ENCODE measurements at regions not wholly inside any gene's neighbourhood (a gene's known extent, or its start where the extent isn't known, plus 50 kb on each side); places are given as distances from the start of the nearest gene placed in this dataset.

DNA sequence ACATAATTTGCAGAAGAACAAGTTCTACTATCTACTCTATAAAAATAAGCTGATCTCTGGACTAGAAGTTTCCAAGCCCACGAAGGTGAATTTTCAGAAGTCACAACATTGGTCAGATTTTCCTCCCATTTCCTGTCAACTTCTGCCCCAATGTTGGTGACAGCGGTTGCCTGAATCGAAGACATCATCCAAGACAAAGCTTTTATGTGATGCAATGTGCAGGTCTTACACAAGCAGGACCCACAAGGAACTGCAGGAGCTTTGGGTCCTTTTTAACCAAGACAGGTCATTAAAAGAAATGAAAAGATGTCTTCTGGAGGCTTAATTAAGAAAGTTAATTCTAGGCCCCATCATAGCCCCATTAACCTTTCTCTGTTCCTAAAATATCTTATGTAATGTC, 125.6 kb upstream of the BLID start:
- no peak for DNase-seq (ENCODE audit: low read depth, low spot score)
- Histone ChIP-seq H3K4me3 (no peak overlapping the region), H3K36me3 (ENCODE audit: insufficient read depth, low read length) (no peaks in the 10 kb centered on the region), H3K9ac (ENCODE audit: insufficient read length) (no peak overlapping the region), H3K9me3 (ENCODE audit: low read depth, low read length) (no peaks in the 10 kb centered on the region), H3K27ac (no peak overlapping the region)
- TF ChIP-seq POLR2AphosphoS5 (IDR thresholded peaks at IDR 0.05; ENCODE audit: borderline replicate concordance, low read depth, low read length) (no peak), EZH2 (IDR thresholded peaks at IDR 0.05) (no peak), FOXP2 (optimal IDR thresholded peaks at IDR 0.05; ENCODE audit: control extremely low read depth, extremely low read length, insufficient read depth) (no peak)

DNA sequence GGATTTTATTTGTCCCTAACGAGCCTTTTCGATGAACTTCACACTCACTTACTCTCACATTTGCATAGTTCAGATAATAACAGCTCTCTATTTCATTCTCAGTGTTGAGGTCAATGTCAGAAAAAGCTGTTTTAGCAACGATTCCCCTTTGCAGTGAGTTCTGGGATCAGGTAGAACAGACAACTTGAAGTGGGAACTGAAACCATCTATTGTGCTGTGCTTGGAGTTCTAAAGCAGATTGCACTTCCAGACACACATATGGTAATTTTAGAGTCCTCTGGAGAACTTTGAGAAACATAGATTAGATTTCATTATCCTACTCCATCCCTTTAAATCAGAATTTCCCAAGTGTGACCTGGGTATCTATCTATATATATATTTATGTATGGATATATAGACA, 124.6 kb upstream of the BLID start:
- no peak overlapping the region for H3K9ac ChIP-seq (ENCODE audit: insufficient read length)
- DNase-seq (ENCODE audit: low read depth, low spot score): no peak
- no peaks in the 10 kb centered on the region for H3K36me3 ChIP-seq (ENCODE audit: insufficient read depth, low read length)
- no peak overlapping the region for H3K4me3 ChIP-seq
- H3K27ac ChIP-seq: no peak overlapping the region
- H3K9me3 ChIP-seq (ENCODE audit: low read depth, low read length): no peaks in the 10 kb centered on the region
- TF ChIP-seq POLR2AphosphoS5 (IDR thresholded peaks at IDR 0.05; ENCODE audit: borderline replicate concordance, low read depth, low read length): no peak
- no peak for TF ChIP-seq EZH2 (IDR thresholded peaks at IDR 0.05)
- TF ChIP-seq FOXP2 (optimal IDR thresholded peaks at IDR 0.05; ENCODE audit: control extremely low read depth, extremely low read length, insufficient read depth): no peak

DNA sequence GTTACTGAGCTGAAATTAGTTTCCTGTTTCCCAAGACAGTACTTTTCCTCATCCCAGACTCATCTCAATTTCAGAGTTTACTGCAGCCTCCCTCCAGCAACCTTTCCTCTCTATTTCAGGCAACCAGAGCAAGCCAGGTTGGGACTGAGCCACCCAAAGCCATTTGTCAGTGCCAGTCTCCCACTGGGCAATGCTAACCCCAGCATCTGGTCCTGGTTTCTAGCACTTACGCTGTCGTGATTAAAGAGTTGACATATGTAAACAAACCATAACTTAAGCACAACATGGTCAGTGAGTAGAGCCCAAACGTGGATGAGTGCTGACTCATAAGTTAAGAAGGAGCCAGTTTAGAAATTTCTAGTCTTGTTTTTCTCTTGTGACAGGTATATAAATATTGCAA, 119.6 kb upstream of the BLID start:
- H3K36me3 ChIP-seq (ENCODE audit: insufficient read depth, low read length): no peaks in the 10 kb centered on the region
- H3K9ac ChIP-seq (ENCODE audit: insufficient read length): no peak overlapping the region
- no peak overlapping the region for H3K4me3 ChIP-seq
- TF ChIP-seq POLR2AphosphoS5 (IDR thresholded peaks at IDR 0.05; ENCODE audit: borderline replicate concordance, low read depth, low read length): no peak
- no peak for TF ChIP-seq FOXP2 (optimal IDR thresholded peaks at IDR 0.05; ENCODE audit: control extremely low read depth, extremely low read length, insufficient read depth)
- TF ChIP-seq EZH2 (IDR thresholded peaks at IDR 0.05): no peak
- no peak for DNase-seq (ENCODE audit: low read depth, low spot score)
- no peak overlapping the region for H3K27ac ChIP-seq
- H3K9me3 ChIP-seq (ENCODE audit: low read depth, low read length): no peaks in the 10 kb centered on the region

GRCh38 chr11:122234780-122235179, 118.8 kb upstream of the BLID start:
- TF ChIP-seq POLR2AphosphoS5 (IDR thresholded peaks at IDR 0.05; ENCODE audit: borderline replicate concordance, low read depth, low read length) (no peak), EZH2 (IDR thresholded peaks at IDR 0.05) (no peak), FOXP2 (optimal IDR thresholded peaks at IDR 0.05; ENCODE audit: control extremely low read depth, extremely low read length, insufficient read depth) (no peak)
- no peak for DNase-seq (ENCODE audit: low read depth, low spot score)
- H3K9ac ChIP-seq (ENCODE audit: insufficient read length): no peak overlapping the region
- H3K36me3 ChIP-seq (ENCODE audit: insufficient read depth, low read length): no peaks in the 10 kb centered on the region
- H3K4me3 ChIP-seq: no peak overlapping the region
- no peak overlapping the region for H3K27ac ChIP-seq
- H3K9me3 ChIP-seq (ENCODE audit: low read depth, low read length): no peaks in the 10 kb centered on the region

DNA sequence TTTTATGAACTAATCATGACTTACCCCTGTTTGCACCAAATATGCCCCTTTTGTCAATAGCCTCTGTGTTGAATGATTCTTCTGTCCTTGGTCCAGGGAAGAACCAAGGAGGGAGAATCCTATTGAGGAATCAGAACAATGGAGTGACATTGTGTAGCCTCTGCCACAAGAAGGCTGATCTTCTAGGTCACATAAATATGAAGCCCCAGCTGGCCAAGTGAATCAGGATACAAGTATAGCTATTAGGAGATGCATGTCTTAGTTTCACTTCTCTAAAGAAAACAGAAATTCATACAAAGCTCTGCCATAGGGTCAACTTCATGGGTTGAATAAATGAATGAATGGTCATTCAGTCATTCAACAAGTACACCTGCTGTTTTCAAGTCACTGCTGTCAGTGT, 118.2 kb upstream of the BLID start:
- Histone ChIP-seq H3K9ac (ENCODE audit: insufficient read length) (no peak overlapping the region), H3K27ac (no peak overlapping the region), H3K36me3 (ENCODE audit: insufficient read depth, low read length) (no peaks in the 10 kb centered on the region), H3K4me3 (no peak overlapping the region), H3K9me3 (ENCODE audit: low read depth, low read length) (no peaks in the 10 kb centered on the region)
- no peak for TF ChIP-seq EZH2 (IDR thresholded peaks at IDR 0.05)
- TF ChIP-seq POLR2AphosphoS5 (IDR thresholded peaks at IDR 0.05; ENCODE audit: borderline replicate concordance, low read depth, low read length): no peak
- TF ChIP-seq FOXP2 (optimal IDR thresholded peaks at IDR 0.05; ENCODE audit: control extremely low read depth, extremely low read length, insufficient read depth): no peak
- DNase-seq (ENCODE audit: low read depth, low spot score): no peak

GRCh38 chr11:122232985-122233384, 117.0 kb upstream of the BLID start:
- no peak for DNase-seq (ENCODE audit: low read depth, low spot score)
- H3K4me3 ChIP-seq: no peak overlapping the region
- no peak overlapping the region for H3K27ac ChIP-seq
- H3K9ac ChIP-seq (ENCODE audit: insufficient read length): no peak overlapping the region
- TF ChIP-seq POLR2AphosphoS5 (IDR thresholded peaks at IDR 0.05; ENCODE audit: borderline replicate concordance, low read depth, low read length): no peak
- TF ChIP-seq FOXP2 (optimal IDR thresholded peaks at IDR 0.05; ENCODE audit: control extremely low read depth, extremely low read length, insufficient read depth): no peak
- no peak for TF ChIP-seq EZH2 (IDR thresholded peaks at IDR 0.05)
- H3K36me3 ChIP-seq (ENCODE audit: insufficient read depth, low read length): no peaks in the 10 kb centered on the region
- no peaks in the 10 kb centered on the region for H3K9me3 ChIP-seq (ENCODE audit: low read depth, low read length)

GRCh38 chr11:122230385-122230755, 114.4 kb upstream of the BLID start:
- H3K36me3 ChIP-seq (ENCODE audit: insufficient read depth, low read length): no peaks in the 10 kb centered on the region
- H3K4me3 ChIP-seq: no peak overlapping the region
- no peak for DNase-seq (ENCODE audit: low read depth, low spot score)
- no peak overlapping the region for H3K27ac ChIP-seq
- TF ChIP-seq POLR2AphosphoS5 (IDR thresholded peaks at IDR 0.05; ENCODE audit: borderline replicate concordance, low read depth, low read length) (no peak), FOXP2 (optimal IDR thresholded peaks at IDR 0.05; ENCODE audit: control extremely low read depth, extremely low read length, insufficient read depth) (no peak), EZH2 (IDR thresholded peaks at IDR 0.05) (no peak)
- H3K9me3 ChIP-seq (ENCODE audit: low read depth, low read length): no peaks in the 10 kb centered on the region
- H3K9ac ChIP-seq (ENCODE audit: insufficient read length): no peak overlapping the region

- Histone ChIP-seq H3K36me3 (ENCODE audit: insufficient read depth, low read length) (no peaks in the 10 kb centered on the region), H3K4me3 (no peak overlapping the region), H3K9ac (ENCODE audit: insufficient read length) (no peak overlapping the region), H3K9me3 (ENCODE audit: low read depth, low read length) (no peaks in the 10 kb centered on the region), H3K27ac (no peak overlapping the region)
- TF ChIP-seq EZH2 (IDR thresholded peaks at IDR 0.05) (no peak), FOXP2 (optimal IDR thresholded peaks at IDR 0.05; ENCODE audit: control extremely low read depth, extremely low read length, insufficient read depth) (no peak), POLR2AphosphoS5 (IDR thresholded peaks at IDR 0.05; ENCODE audit: borderline replicate concordance, low read depth, low read length) (no peak)
- DNase-seq (ENCODE audit: low read depth, low spot score): no peak
Observed at GRCh38 chr11:122229481-122230384, 113.7 kb upstream of the BLID start.

All from SK-N-MC (cell line).